ES-I3 (cell line): ENCODE measurements at regions not wholly inside any gene's neighbourhood (a gene's known extent, or its start where the extent isn't known, plus 50 kb on each side); places are given as distances from the start of the nearest gene placed in this dataset.

Experiments used
- H3K36me3 ChIP-seq: 2 replicates; pipeline ENCODE4 v1.6.1; 2013; ENCODE audit warnings: mild to moderate bottlenecking, low read length, control low read depth, moderate library complexity; ENCODE audit not compliant: insufficient read depth
- H3K4me1 ChIP-seq: 2 replicates; pipeline ENCODE4 v1.6.1; 2013; ENCODE audit warnings: mild to moderate bottlenecking, control low read depth, low read length; ENCODE audit not compliant: insufficient read depth
- H3K9ac ChIP-seq: 2 replicates; pipeline ENCODE4 v1.6.1; 2013; ENCODE audit warnings: low read depth, mild to moderate bottlenecking, low read length, moderate library complexity
- H3K9me3 ChIP-seq: 2 replicates; pipeline ENCODE4 v1.6.1; 2013; ENCODE audit warnings: mild to moderate bottlenecking, low read length, moderate library complexity; ENCODE audit not compliant: control insufficient read depth, insufficient read depth

DNA sequence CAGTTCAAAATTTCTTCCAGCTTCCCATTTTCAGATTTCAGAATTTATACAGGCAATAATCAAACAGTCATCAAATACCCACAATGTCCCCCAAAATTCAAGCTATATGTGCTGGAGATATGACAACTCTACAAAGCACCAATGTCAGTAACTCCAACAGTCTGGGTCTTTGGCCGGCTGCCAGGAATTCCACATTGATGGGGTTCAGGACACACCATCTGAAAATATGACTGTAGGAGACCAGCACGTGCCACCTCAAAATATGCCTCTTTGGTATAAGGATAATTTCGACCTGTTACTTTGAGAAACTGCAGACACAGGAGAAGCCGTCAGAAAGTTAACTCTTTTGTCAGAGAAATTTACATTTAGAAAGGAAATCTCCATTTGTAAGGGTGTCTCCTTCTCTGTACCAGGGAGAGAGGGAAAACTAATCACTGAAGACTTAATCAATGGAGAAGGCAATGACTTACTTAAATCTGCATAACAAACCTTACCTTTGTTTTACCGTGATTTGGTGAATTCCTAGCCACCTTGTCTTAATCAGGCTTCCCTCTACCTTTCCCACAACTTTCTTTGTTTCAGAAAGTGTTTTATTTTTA, 594.3 kb upstream of the CDH5 start:
- Histone ChIP-seq H3K4me1 (peaks cover 21% of the 10 kb centered on the region), H3K9me3 (peaks cover 35% of the 10 kb centered on the region), H3K9ac (no peak overlapping the region), H3K36me3 (peaks cover 3% of the 10 kb centered on the region; the same call in 1 of the 2 replicates)

DNA sequence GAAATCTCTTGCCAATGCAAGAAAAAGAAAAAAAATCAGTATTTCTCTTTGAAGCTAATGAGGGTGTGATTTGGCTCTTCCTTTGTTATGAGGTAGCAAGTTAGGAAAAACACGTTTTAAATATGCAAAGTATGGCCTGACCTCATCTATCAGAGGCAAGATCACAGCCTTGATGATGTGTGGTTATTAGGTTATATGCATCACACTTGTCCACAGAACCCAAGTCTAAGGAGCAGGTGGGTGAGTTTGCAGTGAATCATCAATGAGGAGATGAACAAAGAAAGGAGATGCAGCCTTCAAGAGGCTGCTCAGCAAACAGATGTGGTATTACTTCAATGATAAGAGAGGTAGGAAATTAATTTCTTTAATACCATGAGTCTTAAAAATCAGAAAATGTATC, 594.8 kb upstream of the CDH5 start:
- Histone ChIP-seq H3K9ac (no peak overlapping the region), H3K36me3 (peaks cover 3% of the 10 kb centered on the region; the same call in 1 of the 2 replicates)

GRCh38 chr16:65770752-65771151, 595.7 kb upstream of the CDH5 start:
- H3K9me3 ChIP-seq: peaks cover 35% of the 10 kb centered on the region
- no peak overlapping the region for H3K9ac ChIP-seq
- peaks cover 21% of the 10 kb centered on the region for H3K4me1 ChIP-seq
- H3K36me3 ChIP-seq: peaks cover 3% of the 10 kb centered on the region; the same call in 1 of the 2 replicates

More for the DNA sequence above, 594.8 kb upstream of the CDH5 start:
- Histone ChIP-seq H3K9me3 (peaks cover 35% of the 10 kb centered on the region), H3K4me1 (peaks cover 21% of the 10 kb centered on the region)

DNA sequence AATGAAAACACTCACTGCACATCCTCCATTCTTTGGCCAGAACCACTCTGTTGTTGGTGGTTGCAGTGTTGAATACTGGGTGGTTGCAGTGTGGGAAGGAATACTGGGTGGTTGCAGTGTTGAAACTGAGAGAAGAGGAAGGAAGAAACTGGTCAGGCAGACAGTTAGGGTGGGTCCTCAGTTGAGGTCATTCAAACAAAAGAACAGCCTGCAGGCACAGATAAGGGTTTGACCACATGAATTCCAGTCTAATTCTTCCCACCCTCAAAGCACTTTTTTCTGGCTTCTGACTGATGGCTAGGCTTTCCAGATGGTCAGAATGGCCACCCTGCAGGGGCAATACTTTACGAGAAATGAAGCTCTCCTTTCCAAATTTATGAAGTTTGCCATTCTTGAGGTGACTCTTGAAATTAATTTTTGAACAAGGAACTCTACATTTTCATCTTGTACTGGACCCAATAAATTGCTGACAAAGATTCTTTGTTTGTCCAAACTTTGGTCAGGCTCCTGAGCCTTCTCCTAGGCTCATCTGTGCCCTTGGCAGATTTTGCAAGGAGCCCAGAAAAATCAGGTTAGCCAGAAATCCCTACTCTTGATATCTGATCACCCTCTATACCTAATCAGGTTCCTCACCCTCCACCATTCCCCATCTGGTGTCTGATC, 596.6 kb upstream of the CDH5 start:
- peaks cover 35% of the 10 kb centered on the region for H3K9me3 ChIP-seq
- no peak overlapping the region for H3K9ac ChIP-seq
- H3K4me1 ChIP-seq: peaks cover 21% of the 10 kb centered on the region

DNA sequence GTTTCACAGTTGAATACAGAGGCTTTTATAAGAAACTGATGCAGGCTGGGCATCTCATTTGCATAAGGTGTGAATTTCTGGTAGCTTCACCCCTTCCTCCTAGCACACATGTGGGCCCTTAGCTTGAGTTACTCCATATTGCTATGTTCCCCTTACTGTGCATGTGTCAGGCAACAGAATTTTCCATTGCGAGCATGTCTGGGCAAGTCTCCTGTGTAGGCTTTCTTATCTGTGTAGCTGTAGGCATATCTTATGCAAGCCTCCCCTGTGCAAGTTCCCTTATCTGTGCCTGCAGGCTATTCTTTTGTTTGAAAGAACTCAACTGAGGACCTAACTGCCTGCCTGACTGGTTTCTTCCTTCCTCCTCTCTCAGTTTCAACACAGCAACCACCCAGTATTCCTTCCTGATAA, 597.4 kb upstream of the CDH5 start:
- Histone ChIP-seq H3K9ac (no peak overlapping the region), H3K4me1 (peaks cover 21% of the 10 kb centered on the region)

More for the DNA sequence above, 596.6 kb upstream of the CDH5 start:
- H3K36me3 ChIP-seq: peaks cover 3% of the 10 kb centered on the region; the same call in 1 of the 2 replicates

GRCh38 chr16:65767125-65767524, 599.4 kb upstream of the CDH5 start:
- Histone ChIP-seq H3K4me1 (peaks cover 9% of the 10 kb centered on the region), H3K36me3 (peaks cover 3% of the 10 kb centered on the region; the same call in 1 of the 2 replicates), H3K9me3 (peaks cover 37% of the 10 kb centered on the region)

More for the DNA sequence above, 597.4 kb upstream of the CDH5 start:
- Histone ChIP-seq H3K36me3 (peaks cover 3% of the 10 kb centered on the region; the same call in 1 of the 2 replicates), H3K9me3 (peaks cover 37% of the 10 kb centered on the region)

GRCh38 chr16:65763640-65764305, 602.7 kb upstream of the CDH5 start:
- Histone ChIP-seq H3K9ac (no peak overlapping the region), H3K9me3 (peaks cover 6% of the 10 kb centered on the region; the same call in 1 of the 2 replicates), H3K36me3 (no peaks in the 10 kb centered on the region), H3K4me1 (no peaks in the 10 kb centered on the region)

More at GRCh38 chr16:65767125-65767524, 599.4 kb upstream of the CDH5 start:
- no peak overlapping the region for H3K9ac ChIP-seq

DNA sequence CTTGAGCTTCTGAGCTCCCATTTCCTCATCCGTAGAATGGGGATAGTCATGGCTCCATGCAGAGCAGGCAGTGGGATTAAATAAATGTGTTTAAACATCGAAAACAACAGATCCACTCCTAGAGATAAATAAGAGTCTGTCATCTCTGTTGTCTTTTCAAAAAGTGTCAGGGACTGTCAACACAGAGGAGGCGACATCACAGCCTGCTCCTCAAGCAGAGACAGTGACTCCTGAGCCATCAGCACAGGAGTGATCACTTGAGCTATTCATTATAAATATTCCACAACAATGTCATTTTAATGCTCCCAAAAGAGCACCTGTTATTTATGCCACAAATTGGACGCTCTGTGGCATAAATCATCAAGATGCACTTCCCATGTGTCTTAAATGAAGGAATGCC, 605.6 kb upstream of the CDH5 start:
- no peaks in the 10 kb centered on the region for H3K4me1 ChIP-seq
- 0 out of 2 replicates have a peak, but pooled peaks cover 2% of the 10 kb centered on the region for H3K9me3 ChIP-seq
- H3K36me3 ChIP-seq: no peaks in the 10 kb centered on the region
- no peak overlapping the region for H3K9ac ChIP-seq

GRCh38 chr16:65758620-65759019, 607.9 kb upstream of the CDH5 start:
- no peaks in the 10 kb centered on the region for H3K36me3 ChIP-seq
- H3K9me3 ChIP-seq: no peaks in the 10 kb centered on the region
- no peak overlapping the region for H3K9ac ChIP-seq
- no peaks in the 10 kb centered on the region for H3K4me1 ChIP-seq

DNA sequence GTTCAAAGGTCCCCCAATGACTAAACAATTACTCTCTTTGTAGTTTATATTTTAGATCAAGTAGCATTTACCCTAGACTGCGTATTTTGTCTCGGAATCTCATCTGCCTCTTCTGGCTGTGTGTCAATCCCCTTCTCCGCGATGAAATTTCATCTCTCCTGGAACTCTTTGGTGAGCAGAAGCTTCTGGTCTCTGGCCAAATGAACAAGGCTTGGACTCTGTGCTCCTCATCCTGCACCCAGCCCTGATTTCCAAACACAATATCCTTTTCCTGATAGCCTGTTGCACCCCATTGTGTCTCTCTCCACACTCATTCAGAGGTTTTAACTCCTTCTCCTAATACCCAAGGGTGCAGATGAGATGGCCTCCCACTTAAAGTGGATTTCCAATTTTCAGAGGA, 609.4 kb upstream of the CDH5 start:
- Histone ChIP-seq H3K9ac (no peak overlapping the region), H3K36me3 (no peaks in the 10 kb centered on the region), H3K9me3 (no peaks in the 10 kb centered on the region), H3K4me1 (no peaks in the 10 kb centered on the region)

- Histone ChIP-seq H3K36me3 (no peaks in the 10 kb centered on the region), H3K4me1 (no peaks in the 10 kb centered on the region)
Measured at GRCh38 chr16:65756163-65756562, 610.3 kb upstream of the CDH5 start.

DNA sequence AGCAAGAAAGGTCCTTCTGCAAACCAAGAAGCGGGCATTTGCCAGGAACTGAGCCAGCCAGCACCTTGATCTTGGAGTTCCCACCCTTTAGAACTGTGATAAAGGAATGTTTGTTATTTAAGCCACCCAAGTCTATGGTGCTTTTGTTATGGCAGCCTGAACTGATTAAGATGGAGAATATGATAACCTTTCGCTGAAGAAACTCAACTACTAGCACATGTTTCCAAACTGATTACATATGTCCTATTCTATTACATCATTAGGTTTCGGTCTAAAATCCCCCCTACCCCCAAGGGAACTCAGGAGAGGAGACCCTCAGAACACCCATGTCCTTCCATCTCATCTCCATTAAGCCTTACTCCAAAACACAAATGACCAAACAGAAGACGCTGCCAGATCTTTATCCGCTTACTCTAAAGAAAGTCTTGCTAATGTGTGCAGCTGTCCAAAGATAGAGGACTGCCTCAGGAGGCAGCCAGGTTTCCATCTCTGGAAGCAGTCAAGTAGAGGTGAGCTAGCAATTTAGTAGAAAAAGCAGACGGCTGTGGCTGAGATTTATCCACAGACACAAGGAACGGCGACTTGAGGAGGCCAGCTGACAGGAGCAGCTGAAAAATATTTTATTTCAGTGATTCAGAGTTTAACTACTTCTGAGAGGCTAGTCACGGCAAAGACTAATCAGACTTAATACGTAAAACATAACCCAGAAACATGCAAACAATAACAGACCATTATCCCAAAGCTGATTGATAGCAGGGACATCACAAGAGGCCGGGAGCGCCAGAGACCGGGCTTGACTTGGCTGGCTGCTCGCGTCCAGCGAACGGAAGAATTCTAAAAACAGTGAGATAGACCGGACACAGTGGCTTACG, 611.4 kb upstream of the CDH5 start:
- Histone ChIP-seq H3K36me3 (no peaks in the 10 kb centered on the region), H3K9me3 (no peaks in the 10 kb centered on the region), H3K4me1 (no peaks in the 10 kb centered on the region), H3K9ac (no peak overlapping the region)

More at GRCh38 chr16:65756163-65756562, 610.3 kb upstream of the CDH5 start:
- no peak overlapping the region for H3K9ac ChIP-seq
- H3K9me3 ChIP-seq: no peaks in the 10 kb centered on the region

DNA sequence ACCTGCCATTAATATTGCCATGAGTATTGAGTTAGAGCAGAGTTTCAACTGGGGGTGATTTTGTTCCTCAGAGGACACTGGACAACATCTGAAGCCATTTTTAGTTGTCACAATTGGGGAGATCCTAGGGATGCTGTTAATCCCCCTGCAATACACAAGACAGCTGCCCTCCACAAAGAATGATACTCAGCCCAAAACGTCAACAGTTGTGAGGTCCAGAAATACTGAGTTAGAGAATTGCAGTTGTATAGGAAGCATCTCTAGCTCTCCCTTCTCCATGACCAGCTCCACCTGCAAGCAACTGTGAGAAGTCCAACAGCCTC, 614.0 kb upstream of the CDH5 start:
- Histone ChIP-seq H3K9me3 (no peaks in the 10 kb centered on the region), H3K36me3 (no peaks in the 10 kb centered on the region), H3K9ac (no peak overlapping the region), H3K4me1 (no peaks in the 10 kb centered on the region)
